Transverse colon (tissue), 4 donors: ENCODE measurements at regions not wholly inside any gene's neighbourhood (a gene's known extent, or its start where the extent isn't known, plus 50 kb on each side); places are given as distances from the start of the nearest gene placed in this dataset.

Experiments used
- POLR2AphosphoS5 ChIP-seq, 3 donors: sonication (generic); formaldehyde crosslinking; IDR thresholded peaks; one replicate each; pipeline ENCODE4 v1.6.1; 2016; ENCODE audit warnings: antibody characterized with exemption in 3 of 3
- TF ChIP-seq, protein P1 (sequence below), 5 experiments: fragments of 200-600 bp in 3 of 5; fragments of 450-650 bp in 2 of 5; sonication (generic) in 3 of 5; IDR thresholded peaks; 1 replicate in 2 of 5; 2 replicates in 3 of 5; pipeline ENCODE4 v1.5.1; 2016 to 2017; ENCODE audit warnings: antibody characterized with exemption in 5 of 5, inconsistent platforms in 3 of 5, mild to moderate bottlenecking in 2 of 5, moderate library complexity in 1 of 5

- TF ChIP-seq POLR2AphosphoS5 (IDR thresholded peaks at IDR 0.05) = no peak
- TF ChIP-seq, protein P1, sequence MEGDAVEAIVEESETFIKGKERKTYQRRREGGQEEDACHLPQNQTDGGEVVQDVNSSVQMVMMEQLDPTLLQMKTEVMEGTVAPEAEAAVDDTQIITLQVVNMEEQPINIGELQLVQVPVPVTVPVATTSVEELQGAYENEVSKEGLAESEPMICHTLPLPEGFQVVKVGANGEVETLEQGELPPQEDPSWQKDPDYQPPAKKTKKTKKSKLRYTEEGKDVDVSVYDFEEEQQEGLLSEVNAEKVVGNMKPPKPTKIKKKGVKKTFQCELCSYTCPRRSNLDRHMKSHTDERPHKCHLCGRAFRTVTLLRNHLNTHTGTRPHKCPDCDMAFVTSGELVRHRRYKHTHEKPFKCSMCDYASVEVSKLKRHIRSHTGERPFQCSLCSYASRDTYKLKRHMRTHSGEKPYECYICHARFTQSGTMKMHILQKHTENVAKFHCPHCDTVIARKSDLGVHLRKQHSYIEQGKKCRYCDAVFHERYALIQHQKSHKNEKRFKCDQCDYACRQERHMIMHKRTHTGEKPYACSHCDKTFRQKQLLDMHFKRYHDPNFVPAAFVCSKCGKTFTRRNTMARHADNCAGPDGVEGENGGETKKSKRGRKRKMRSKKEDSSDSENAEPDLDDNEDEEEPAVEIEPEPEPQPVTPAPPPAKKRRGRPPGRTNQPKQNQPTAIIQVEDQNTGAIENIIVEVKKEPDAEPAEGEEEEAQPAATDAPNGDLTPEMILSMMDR (IDR thresholded peaks at IDR 0.05) = no peak
Observed at GRCh38 chr11:116242006-116242405, 530.8 kb downstream of the BUD13 start.
